ENCODE measurements at regions not wholly inside any gene's neighbourhood (a gene's known extent, or its start where the extent isn't known, plus 50 kb on each side); places are given as distances from the start of the nearest gene placed in this dataset.

DNA sequence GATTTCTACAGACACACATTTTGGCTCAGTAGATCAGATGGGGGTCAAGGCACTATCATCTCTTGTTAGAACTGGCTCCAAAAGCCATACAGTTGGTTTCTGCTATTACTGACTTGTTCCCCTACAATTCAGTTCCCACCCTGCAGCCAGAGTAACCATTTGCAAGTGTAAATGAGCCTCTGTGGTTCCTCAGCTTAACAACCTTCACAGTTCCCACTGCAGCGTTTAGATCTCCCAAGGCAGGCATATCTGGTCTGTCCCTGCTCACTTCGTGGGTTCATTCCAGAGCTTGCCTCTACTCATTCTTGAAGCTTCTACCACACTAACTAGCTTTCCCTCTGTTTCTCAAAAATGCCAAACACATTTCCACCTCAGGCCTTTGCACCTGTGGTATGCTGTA, 186.1 kb downstream of the CBLN1 start:
- Histone ChIP-seq H3K4me1 (ENCODE audit: control insufficient read depth in 1 of 2, insufficient read depth in 2 of 2, low read length in 2 of 2) (no peaks in the 10 kb centered on the region), H3K9me3 (ENCODE audit: control insufficient read depth, low read length) (peaks cover 2% of the 10 kb centered on the region), H3K36me3 (ENCODE audit: control insufficient read depth in 1 of 2, insufficient read depth in 2 of 2, low read length in 1 of 2) (no peaks in the 10 kb centered on the region), H3K27me3 (ENCODE audit: control insufficient read depth in 1 of 2, insufficient read depth in 2 of 2, low read length in 1 of 2) (no peaks in the 10 kb centered on the region), H3K27ac (ENCODE audit: low read depth in 1 of 2, low read length in 2 of 2) (no peak overlapping the region), H3K4me3 (ENCODE audit: low read length in 2 of 2) (no peak overlapping the region)
- 16 to 22% methylated on average over 2 of the region's 2 CpGs for WGBS, 2 donors
- DNase-seq (no peak), ATAC-seq (ENCODE audit: low FRiP score) (no peak)
- intact Hi-C loops (cut with DNase I): no loop called here

- H3K36me3 ChIP-seq (ENCODE audit: control insufficient read depth in 1 of 2, insufficient read depth in 2 of 2, low read length in 1 of 2): no peaks in the 10 kb centered on the region
- H3K27ac ChIP-seq (ENCODE audit: low read depth in 1 of 2, low read length in 2 of 2): no peak overlapping the region
- WGBS, 2 donors: 73 to 78% methylated on average over 2 of the region's 2 CpGs
- DNase-seq (no peak), ATAC-seq (ENCODE audit: low FRiP score) (no peak)
- intact Hi-C loops (cut with DNase I): no loop called here
- H3K9me3 ChIP-seq (ENCODE audit: control insufficient read depth, low read length): peaks cover 3% of the 10 kb centered on the region
- H3K27me3 ChIP-seq (ENCODE audit: control insufficient read depth in 1 of 2, insufficient read depth in 2 of 2, low read length in 1 of 2): no peaks in the 10 kb centered on the region
- H3K4me1 ChIP-seq (ENCODE audit: control insufficient read depth in 1 of 2, insufficient read depth in 2 of 2, low read length in 2 of 2): no peaks in the 10 kb centered on the region
- no peak overlapping the region for H3K4me3 ChIP-seq (ENCODE audit: low read length in 2 of 2)
These were observed 187.2 kb downstream of the CBLN1 start for GRCh38 chr16:49094471-49094870.

DNA sequence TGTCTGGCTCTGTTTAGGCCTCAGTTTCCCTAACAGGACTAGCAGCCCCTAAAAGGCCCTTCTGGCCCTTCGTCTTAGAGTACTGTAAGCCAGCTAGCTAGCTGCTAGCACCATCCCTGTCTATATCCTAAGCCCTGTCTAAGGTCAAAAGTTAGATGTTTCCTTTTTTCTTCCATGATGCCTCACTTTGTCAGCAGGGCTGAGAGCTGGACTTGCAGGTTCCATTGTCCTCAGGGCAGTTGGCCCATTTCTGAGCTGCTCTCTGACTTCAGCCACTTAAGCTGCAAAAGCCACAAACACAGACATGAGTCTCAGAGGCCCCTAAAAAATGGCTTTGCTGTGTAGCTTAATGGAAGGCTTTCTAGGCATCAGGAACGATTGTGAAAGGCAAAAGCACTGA, 187.7 kb downstream of the CBLN1 start:
- ATAC-seq (ENCODE audit: low FRiP score) (no peak), DNase-seq (no peak)
- no peak overlapping the region for H3K27ac ChIP-seq (ENCODE audit: low read depth in 1 of 2, low read length in 2 of 2)
- no peaks in the 10 kb centered on the region for H3K4me1 ChIP-seq (ENCODE audit: control insufficient read depth in 1 of 2, insufficient read depth in 2 of 2, low read length in 2 of 2)
- 59 to 65% methylated on average over 2 of the region's 2 CpGs for WGBS, 2 donors
- peaks cover 3% of the 10 kb centered on the region for H3K9me3 ChIP-seq (ENCODE audit: control insufficient read depth, low read length)
- no peaks in the 10 kb centered on the region for H3K36me3 ChIP-seq (ENCODE audit: control insufficient read depth in 1 of 2, insufficient read depth in 2 of 2, low read length in 1 of 2)
- intact Hi-C loops (cut with DNase I): no loop called here
- H3K4me3 ChIP-seq (ENCODE audit: low read length in 2 of 2): no peak overlapping the region
- H3K27me3 ChIP-seq (ENCODE audit: control insufficient read depth in 1 of 2, insufficient read depth in 2 of 2, low read length in 1 of 2): no peaks in the 10 kb centered on the region

DNA sequence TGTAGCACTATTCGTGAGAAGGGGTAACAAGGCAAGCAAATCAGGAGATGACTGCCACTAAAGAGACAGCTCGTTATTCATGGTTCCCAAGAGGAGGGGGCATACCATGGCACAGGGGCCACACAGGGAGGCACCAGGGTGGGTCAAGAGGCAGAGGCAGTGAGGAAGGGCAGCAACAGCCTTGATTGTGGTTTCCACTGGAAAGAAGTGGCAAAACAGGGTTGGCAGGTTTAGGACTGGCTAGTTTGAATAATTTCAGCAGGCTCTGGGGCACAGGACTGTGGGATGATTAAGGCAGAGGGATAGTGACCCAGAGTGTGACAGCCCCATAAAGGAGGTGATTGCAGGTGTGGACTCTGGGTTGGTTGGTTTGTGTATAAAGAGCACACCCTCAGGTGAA, 188.9 kb downstream of the CBLN1 start:
- no peak for ATAC-seq (ENCODE audit: low FRiP score)
- Histone ChIP-seq H3K4me3 (ENCODE audit: low read length in 2 of 2) (no peak overlapping the region), H3K27me3 (ENCODE audit: control insufficient read depth in 1 of 2, insufficient read depth in 2 of 2, low read length in 1 of 2) (no peaks in the 10 kb centered on the region), H3K36me3 (ENCODE audit: control insufficient read depth in 1 of 2, insufficient read depth in 2 of 2, low read length in 1 of 2) (no peaks in the 10 kb centered on the region), H3K4me1 (ENCODE audit: control insufficient read depth in 1 of 2, insufficient read depth in 2 of 2, low read length in 2 of 2) (no peaks in the 10 kb centered on the region), H3K9me3 (ENCODE audit: control insufficient read depth, low read length) (peaks cover 3% of the 10 kb centered on the region), H3K27ac (ENCODE audit: low read depth in 1 of 2, low read length in 2 of 2) (no peak overlapping the region)
- DNase-seq: no peak
- intact Hi-C loops (cut with DNase I): no loop called here
- 54 to 62% methylated on average over 2 of the region's 2 CpGs for WGBS, 2 donors

DNA sequence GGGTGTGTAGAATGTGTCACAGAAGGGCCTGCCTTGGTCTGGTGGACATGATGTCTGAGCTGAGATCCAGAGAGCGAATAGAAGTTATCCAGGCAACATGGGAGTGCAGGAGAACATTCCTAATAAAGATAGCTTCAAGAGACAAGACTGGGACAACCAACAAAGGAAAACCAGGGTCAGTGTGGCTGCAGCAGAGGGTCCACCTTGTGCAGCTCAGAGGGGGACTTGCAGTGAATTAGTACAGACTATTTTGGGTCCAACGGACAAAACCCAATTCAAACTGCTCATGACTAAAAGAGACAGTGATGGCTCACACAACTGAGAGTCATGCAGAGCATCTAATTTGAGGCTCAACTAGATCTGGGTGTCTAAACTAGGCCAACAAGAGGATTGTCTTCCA, 192.1 kb downstream of the CBLN1 start:
- ATAC-seq (ENCODE audit: low FRiP score) (no peak), DNase-seq (no peak)
- 73 to 81% methylated on average over 2 of the region's 2 CpGs for WGBS, 2 donors

DNA sequence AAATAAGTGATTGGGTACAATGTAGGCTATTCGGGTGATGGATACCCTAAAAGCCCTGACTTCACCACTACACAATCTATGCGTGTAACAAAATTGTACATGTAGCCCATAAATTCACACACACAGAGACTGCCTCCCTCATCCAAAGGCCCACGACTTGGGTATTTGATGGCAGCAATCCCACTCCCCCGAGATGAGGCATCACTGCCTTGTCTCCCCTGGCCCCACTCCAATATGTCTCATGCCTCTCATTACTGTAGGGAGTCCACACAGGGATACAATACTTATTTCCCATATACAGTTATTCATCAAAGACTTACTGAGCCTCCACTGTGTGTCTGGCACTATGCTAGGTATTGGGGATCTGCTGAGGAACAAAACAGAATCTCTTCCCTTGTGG, 192.6 kb downstream of the CBLN1 start:
- DNase-seq: no peak
- Histone ChIP-seq H3K9me3 (ENCODE audit: control insufficient read depth, low read length) (peaks cover 5% of the 10 kb centered on the region), H3K27me3 (ENCODE audit: control insufficient read depth in 1 of 2, insufficient read depth in 2 of 2, low read length in 1 of 2) (no peaks in the 10 kb centered on the region), H3K36me3 (ENCODE audit: control insufficient read depth in 1 of 2, insufficient read depth in 2 of 2, low read length in 1 of 2) (no peaks in the 10 kb centered on the region), H3K4me1 (ENCODE audit: control insufficient read depth in 1 of 2, insufficient read depth in 2 of 2, low read length in 2 of 2) (no peaks in the 10 kb centered on the region), H3K4me3 (ENCODE audit: low read length in 2 of 2) (no peak overlapping the region), H3K27ac (ENCODE audit: low read depth in 1 of 2, low read length in 2 of 2) (no peak overlapping the region)
- no peak for ATAC-seq (ENCODE audit: low FRiP score)
- 81 to 84% methylated on average over 4 of the region's 4 CpGs for WGBS, 2 donors
- intact Hi-C loops (cut with DNase I): no loop called here

More for the DNA sequence above, 192.1 kb downstream of the CBLN1 start:
- H3K27ac ChIP-seq (ENCODE audit: low read depth in 1 of 2, low read length in 2 of 2): no peak overlapping the region
- intact Hi-C loops (cut with DNase I): no loop called here
- H3K27me3 ChIP-seq (ENCODE audit: control insufficient read depth in 1 of 2, insufficient read depth in 2 of 2, low read length in 1 of 2): no peaks in the 10 kb centered on the region
- H3K9me3 ChIP-seq (ENCODE audit: control insufficient read depth, low read length): peaks cover 5% of the 10 kb centered on the region
- H3K36me3 ChIP-seq (ENCODE audit: control insufficient read depth in 1 of 2, insufficient read depth in 2 of 2, low read length in 1 of 2): no peaks in the 10 kb centered on the region
- no peak overlapping the region for H3K4me3 ChIP-seq (ENCODE audit: low read length in 2 of 2)
- H3K4me1 ChIP-seq (ENCODE audit: control insufficient read depth in 1 of 2, insufficient read depth in 2 of 2, low read length in 2 of 2): no peaks in the 10 kb centered on the region

DNA sequence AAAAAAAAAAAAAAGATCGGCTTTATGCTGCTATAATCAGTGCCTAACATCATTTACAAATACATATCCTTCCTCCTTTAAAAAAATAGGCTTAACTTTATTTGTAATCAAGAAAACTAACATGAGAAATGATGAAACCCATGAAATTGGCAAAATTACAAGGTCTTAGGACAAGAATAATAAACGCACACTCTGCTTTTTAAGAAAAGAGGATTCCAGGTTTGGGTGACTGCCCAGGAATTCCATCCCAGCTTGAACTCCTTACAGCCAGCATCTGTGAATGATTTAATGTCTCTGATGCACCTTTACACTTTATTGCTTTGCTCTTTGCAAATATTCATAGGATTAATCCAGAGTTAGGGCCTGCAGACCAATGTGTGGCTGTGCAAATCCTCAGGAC, 196.0 kb downstream of the CBLN1 start:
- no peak for ATAC-seq (ENCODE audit: low FRiP score)
- DNase-seq: no peak
- Histone ChIP-seq H3K27ac (ENCODE audit: low read depth in 1 of 2, low read length in 2 of 2) (no peak overlapping the region), H3K9me3 (ENCODE audit: control insufficient read depth, low read length) (peaks cover 4% of the 10 kb centered on the region), H3K36me3 (ENCODE audit: control insufficient read depth in 1 of 2, insufficient read depth in 2 of 2, low read length in 1 of 2) (no peaks in the 10 kb centered on the region), H3K4me1 (ENCODE audit: control insufficient read depth in 1 of 2, insufficient read depth in 2 of 2, low read length in 2 of 2) (no peaks in the 10 kb centered on the region), H3K27me3 (ENCODE audit: control insufficient read depth in 1 of 2, insufficient read depth in 2 of 2, low read length in 1 of 2) (no peaks in the 10 kb centered on the region), H3K4me3 (ENCODE audit: low read length in 2 of 2) (no peak overlapping the region)
- 79 to 81% methylated on average over 2 of the region's 2 CpGs for WGBS, 2 donors
- intact Hi-C loops (cut with DNase I): no loop called here

DNA sequence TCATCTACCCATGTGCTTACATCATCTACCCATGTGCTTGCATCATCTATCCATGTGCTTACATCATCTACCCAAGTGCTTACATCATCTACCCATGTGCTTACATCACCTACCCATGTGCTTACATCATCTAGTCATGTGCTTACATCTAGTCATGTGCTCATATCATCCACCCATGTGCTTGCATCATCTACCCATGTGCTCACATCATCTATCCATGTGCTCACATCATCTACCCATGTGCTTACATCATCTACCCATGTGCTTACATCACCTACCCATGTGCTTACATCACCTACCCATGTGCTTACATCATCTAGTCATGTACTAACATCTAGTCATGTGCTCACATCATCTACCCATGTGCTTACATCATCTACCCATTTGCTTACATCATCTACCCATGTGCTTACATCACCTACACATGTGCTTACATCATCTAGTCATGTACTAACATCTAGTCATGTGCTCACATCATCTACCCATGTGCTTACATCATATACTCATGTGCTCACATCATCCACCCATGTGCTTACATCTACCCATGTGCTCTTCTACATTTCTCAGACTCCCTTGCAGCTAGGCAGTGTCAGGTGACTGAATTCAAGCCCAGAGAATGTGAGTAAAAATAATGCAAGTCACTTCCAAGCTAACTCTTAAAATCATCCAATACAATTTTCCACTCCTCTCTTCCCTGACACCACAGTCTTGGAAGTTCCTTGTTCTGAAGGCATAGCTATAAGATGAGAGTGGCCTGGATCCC, 196.8 kb downstream of the CBLN1 start:
- no peak overlapping the region for H3K27ac ChIP-seq (ENCODE audit: low read depth in 1 of 2, low read length in 2 of 2)
- no peaks in the 10 kb centered on the region for H3K4me1 ChIP-seq (ENCODE audit: control insufficient read depth in 1 of 2, insufficient read depth in 2 of 2, low read length in 2 of 2)
- ATAC-seq (ENCODE audit: low FRiP score): no peak
- H3K9me3 ChIP-seq (ENCODE audit: control insufficient read depth, low read length): peaks cover 2% of the 10 kb centered on the region
- no peak for DNase-seq
- no peaks in the 10 kb centered on the region for H3K36me3 ChIP-seq (ENCODE audit: control insufficient read depth in 1 of 2, insufficient read depth in 2 of 2, low read length in 1 of 2)
- no peaks in the 10 kb centered on the region for H3K27me3 ChIP-seq (ENCODE audit: control insufficient read depth in 1 of 2, insufficient read depth in 2 of 2, low read length in 1 of 2)
- intact Hi-C loops (cut with DNase I): no loop called here
- H3K4me3 ChIP-seq (ENCODE audit: low read length in 2 of 2): no peak overlapping the region

- no peak for ATAC-seq (ENCODE audit: low FRiP score)
These were observed 200.1 kb downstream of the CBLN1 start for GRCh38 chr16:49081554-49081953.

More at GRCh38 chr16:49081554-49081953, 200.1 kb downstream of the CBLN1 start:
- Histone ChIP-seq H3K36me3 (ENCODE audit: control insufficient read depth in 1 of 2, insufficient read depth in 2 of 2, low read length in 1 of 2) (no peaks in the 10 kb centered on the region), H3K4me1 (ENCODE audit: control insufficient read depth in 1 of 2, insufficient read depth in 2 of 2, low read length in 2 of 2) (no peaks in the 10 kb centered on the region), H3K27ac (ENCODE audit: low read depth in 1 of 2, low read length in 2 of 2) (no peak overlapping the region), H3K27me3 (ENCODE audit: control insufficient read depth in 1 of 2, insufficient read depth in 2 of 2, low read length in 1 of 2) (no peaks in the 10 kb centered on the region), H3K9me3 (ENCODE audit: control insufficient read depth, low read length) (peaks cover 5% of the 10 kb centered on the region), H3K4me3 (ENCODE audit: low read length in 2 of 2) (no peak overlapping the region)
- intact Hi-C loops (cut with DNase I): no loop called here
- WGBS, 2 donors: 42 to 48% methylated on average over 3 of the region's 3 CpGs
- no peak for DNase-seq

Data from aorta (tissue), 5 donors.